GM19372 (cell line): ENCODE measurements at regions not wholly inside any gene's neighbourhood (a gene's known extent, or its start where the extent isn't known, plus 50 kb on each side); places are given as distances from the start of the nearest gene placed in this dataset.
"Not testable (repeated sequence)": the region's sequence is repeated elsewhere in the genome, so short reads cannot be mapped to it uniquely, and the experiment has no call there.

Experiments used
- ATAC-seq: cut with Tn5 transposase; IDR thresholded peaks from one replicate; pipeline ENCODE4 v1.9.1; 2021; ENCODE audit warnings: mild to moderate bottlenecking, low read depth, moderate library complexity; ENCODE audit not compliant: unreplicated experiment

DNA sequence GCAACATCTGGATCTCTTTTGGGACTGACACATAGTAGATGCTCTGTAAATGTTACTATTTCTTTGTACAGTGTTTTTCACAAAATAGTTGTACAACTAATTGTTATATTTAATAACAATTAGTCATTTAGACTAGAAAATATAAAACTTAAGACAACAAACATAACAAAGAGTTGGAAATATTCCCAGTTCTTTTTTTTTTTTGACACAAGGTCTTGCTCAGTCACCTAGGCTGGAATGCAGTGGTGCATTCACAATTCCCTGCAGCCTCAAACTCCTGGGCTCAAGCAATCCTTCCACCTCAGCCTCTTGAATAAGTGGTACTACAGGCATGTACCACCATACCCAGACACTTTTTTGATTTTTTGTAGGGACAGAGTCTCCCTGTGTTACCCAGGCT is 105.8 kb downstream of the UTRN start:
- no peak for ATAC-seq

DNA sequence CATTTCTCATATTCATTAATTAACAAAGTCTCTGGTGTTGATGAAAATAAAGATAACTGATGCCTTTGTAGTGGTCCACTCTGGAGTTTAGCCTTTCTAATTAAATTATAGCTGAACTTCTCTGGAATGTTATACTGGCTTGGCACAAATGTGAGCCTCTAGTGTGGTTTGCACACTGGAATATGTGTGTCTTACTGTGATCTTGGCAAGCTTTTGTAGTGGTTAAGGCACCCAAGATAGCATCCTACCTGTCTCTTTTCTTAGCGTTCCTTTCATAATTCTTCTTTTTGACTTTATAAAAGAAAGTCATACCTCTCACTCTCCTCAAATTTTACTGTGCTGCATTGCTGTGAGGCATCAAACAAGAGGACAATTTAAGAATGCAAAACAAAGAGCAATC is 107.4 kb downstream of the UTRN start:
- no peak for ATAC-seq

GRCh38 chr6:144394210-144394609 is 109.1 kb downstream of the UTRN start:
- no peak for ATAC-seq

DNA sequence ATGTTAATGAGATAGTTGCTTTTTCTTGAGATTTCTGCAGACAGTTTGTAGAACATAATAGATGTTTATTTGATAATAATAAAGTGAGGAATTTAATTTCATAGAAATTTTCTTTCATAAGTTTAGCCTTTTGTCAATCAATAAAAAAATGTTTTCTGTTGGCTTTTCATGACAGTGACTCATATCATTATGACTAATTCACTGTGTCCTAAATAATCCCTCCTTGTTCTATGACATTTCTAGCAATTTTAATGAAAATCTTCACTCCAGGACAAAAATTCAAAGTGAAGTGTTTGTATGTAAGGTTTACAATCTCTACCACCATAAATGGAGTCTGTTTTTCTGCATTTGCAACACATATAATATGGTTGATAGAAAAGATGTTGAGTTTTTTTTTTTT is 109.9 kb downstream of the UTRN start:
- ATAC-seq = no peak

DNA sequence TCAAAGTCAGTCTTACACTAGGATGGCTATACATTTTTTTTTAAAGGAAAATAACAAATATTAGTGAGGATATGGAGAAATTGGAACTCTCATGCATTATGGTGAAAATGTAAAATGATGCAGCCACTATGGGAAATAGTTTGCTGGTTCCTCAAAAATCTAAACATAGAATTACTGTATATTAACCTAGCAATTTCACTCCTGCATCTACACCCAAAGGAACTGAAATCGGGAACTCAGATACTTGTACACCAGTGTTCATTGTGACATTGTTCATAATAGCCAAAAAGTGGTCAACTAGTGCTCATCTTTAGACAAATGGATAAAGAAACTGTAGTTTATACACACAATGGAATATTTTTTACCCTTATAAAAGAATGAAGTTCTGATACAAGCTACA is 110.7 kb downstream of the UTRN start:
- no peak for ATAC-seq

DNA sequence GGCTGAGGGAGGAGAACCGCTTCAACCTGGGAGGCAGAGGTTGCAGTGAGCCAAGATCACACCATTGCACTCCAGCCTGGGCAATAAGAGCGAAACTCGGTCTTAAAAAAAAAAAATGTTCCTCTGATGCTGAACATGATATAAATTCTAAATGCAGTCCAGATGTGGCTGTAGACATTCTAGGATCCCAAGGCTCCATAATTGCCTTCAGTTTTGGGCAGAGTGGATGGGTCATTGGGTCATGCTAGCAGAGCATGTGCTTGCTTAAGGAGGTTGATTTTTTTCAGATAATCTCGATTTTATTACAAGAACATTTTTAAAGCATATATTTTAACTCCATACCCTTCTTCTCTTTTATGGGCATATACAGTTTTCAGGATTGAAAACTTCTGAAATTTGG is 112.0 kb downstream of the UTRN start:
- ATAC-seq = no peak

DNA sequence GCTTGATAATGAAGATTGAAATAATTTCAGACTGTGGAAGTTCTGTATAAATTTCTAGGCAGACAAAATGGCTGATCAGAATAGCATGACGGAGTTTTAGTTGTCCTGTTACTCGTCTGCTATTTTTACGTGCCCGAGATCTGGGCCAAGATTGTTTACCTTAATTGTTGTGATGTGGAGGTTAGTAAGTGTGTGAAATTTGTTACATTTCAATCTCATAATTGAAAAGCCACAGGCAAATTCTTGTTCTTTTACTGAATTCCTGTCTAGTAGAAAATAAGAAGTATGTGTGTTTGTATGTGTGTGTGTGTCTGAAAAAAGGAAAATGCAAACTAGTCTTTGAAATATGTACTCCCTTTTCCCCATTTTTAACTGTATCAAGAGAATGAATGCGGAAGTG is 115.2 kb downstream of the UTRN start:
- no peak for ATAC-seq

DNA sequence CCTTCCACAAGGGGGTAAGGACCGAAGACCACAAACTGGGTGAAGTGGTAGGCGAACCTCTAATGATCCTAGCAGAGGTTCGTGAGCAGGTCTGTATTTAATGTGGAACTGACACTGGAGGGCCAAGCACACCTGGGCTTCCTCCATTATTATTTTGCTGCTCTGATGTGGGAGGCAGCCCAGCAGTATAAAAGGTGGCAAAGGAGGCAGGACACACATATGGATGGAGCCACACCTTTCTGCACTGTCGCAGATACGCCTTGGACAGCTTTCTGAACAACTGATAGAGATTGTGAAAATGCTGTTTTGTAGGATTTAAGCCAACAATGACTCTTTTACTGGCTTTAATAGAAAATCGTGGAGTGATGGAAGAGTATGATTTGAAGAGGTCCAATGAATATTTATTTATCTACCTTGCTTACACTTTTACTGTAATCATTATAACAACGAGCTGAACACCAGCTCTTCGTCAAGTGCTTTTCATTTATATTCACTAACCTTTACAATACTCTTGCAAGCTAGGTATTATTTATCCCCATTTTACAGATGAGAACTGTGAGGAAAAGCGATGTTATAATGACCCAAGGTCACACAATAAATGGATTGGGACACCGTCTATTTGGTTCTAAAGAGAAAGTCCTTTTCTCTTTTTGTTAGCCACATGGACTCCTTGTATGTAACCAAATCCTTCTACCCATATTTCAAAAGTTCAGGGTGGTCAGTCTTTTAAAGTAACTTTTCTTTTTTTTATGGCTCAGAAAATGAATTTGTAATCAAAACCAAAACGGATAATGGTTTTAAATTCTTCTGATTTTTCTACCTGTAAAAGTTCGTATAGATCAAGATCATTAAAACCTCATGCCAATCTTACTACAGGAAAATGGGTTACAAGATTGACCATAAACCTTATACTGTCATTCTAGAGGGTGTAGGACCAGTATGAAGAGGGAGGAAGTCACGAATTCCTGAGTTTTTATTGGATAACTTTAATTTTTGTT is 116.9 kb downstream of the UTRN start:
- no peak for ATAC-seq

DNA sequence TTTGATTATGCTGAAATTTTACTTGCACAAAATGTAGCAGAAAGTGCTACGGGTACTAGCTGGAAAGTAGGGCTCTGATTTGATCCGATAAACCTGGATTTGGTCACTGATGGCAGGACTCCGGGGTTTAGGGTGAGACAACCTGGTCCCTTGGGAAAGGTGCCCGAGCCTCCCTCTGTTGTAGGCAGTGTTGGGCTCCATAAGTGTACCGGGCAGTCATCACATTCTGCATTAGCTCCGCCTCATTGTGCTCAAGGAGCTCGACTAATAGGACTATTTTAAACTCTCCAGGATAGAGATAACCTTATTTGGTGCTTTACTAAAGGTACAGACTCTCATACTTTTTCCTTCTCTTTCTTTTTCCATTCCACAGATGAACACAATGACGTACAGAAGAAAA is 117.6 kb downstream of the UTRN start:
- ATAC-seq = no peak

DNA sequence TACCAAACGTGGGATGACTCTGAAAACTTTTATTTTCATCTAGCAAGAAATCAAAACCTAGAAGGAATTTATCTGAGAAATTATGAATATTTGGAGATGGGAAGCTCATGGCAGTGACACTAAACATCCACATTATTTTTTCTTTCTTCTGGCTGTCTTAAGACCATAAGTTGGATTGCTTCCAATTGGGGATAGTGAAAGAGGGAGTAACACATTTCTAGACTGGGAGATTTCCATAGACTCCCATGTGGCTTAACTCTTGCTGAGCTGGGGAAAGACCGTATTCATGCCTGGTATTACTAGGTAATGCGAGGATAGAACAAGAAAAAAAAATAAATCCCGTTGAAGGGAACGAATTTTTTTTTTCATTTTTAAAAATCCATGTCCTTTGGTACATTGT is 120.0 kb downstream of the UTRN start:
- no peak for ATAC-seq

GRCh38 chr6:144406796-144407195 is 121.7 kb downstream of the UTRN start:
- ATAC-seq = no peak

DNA sequence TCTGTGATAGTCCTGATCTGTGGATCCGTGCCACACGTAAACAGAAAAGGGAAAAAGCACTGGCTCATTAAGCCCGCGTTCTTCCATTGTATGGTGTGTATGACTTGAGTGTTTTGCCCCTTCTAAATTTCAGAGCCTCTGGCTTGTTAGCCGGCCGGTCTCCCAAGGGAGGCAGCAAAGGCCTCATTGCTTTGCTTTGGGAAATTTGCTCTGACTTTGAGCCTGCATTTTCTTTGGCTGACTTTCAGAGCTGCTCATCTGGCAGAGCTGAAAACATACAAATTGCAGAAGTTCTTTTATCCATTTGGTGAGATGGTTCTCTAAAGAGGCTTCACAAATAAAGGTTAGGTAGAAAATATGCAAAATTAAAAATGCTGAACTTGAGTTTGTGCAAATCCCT is 123.0 kb downstream of the UTRN start:
- ATAC-seq = no peak

DNA sequence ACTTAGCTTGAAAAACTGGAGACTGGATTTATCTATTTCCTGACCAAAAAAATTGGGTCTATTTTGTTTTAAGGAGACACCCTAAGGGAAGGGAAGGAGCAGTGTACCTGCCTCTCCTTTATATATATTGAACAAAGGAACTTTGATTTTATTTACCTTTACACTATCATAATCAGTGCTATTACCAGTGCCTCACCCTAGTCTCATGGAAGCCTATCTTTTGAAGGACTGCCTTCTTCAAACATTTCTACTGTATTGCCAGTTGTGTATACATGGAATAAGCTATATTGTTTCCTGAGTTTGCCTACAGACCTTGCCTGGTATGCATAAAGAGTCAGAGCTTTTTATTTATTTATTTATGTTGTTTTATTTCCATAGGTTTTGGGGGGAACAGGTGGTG is 124.9 kb downstream of the UTRN start:
- no peak for ATAC-seq

DNA sequence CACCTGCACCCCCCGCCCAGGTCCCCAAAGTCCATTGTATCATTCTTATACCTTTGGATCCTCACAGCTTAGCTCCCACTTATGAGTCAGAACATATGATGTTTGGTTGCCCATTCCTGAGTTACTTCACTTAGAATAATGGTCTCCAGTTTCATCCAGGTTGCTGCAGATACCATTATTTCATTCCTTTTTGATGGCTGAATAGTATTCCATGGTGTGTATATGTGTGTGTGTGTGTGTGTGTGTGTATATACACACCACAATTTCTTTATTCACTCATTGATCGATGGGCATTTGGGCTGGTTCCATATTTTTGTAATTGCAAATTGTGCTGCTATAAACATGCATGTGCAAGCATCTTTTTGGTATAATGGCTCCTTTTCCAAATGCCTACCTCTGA is 125.4 kb downstream of the UTRN start:
- not testable (repeated sequence) for ATAC-seq

DNA sequence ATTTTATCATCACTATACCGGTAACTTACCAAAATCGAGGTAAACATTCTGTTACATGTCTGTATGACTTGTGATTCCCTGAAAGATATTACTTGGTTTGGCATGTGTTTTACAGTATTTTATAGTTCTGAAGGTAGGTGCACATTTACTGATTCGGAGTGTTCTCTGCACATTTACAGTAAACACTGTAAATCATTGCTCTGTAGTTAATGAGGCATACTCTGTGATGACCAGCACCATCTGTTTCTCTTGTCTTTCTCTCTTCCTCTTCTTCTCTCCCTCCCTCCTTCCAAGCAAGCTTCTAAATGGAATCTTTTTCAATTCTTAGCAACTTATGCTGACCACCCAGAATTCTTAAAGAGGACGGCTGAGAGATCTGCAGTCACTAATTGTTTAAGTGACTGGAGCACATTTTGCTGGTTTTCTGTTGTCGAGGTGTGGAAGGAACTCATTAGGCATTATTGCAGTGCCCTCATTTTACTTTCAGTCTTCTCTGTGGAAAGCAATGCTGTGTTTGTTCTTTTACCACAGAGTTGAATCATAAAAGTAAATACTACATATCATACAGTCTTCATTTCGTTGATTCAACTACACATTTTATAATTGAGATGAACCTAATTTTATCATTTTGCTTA is 126.5 kb downstream of the UTRN start:
- ATAC-seq = no peak

DNA sequence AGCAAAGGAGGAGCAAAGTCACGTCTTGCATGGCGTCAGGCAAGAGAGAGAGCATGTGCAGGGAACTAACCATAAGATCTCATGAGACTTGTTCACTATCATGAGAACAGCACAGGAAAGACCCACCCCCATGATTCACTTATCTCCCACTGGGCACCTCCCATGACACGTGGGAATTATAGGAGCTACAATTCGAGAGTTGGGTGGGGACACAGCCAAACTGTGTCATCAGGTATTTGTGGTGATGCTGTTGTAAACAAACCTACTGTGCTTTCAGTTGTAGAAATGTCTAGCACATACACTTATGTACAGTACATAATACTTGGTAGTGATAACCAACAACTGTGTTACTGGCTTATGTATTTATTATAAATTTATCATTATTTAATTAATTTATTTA is 128.3 kb downstream of the UTRN start:
- ATAC-seq = no peak

DNA sequence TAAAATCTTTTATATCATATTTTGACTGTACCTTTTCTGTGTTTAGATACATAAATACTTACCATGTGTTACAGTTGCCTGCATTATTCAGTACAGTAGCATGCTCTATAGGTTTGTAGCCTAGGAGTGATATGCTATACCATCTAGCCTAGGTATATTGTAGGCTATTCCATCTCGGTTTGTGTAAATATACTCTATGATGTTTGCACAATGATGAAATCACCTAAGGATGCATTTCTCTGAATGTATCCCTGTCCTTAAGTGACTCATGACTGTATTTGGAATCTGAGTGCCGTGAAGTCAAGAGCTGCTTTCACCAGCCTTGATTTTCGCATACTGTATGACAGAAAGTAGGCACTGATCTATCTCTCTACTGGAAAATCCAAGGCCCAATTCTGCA is 129.9 kb downstream of the UTRN start:
- no peak for ATAC-seq

- no peak for ATAC-seq
Measured at GRCh38 chr6:144415835-144416237, 130.7 kb downstream of the UTRN start.

GRCh38 chr6:144416244-144416643 is 131.1 kb downstream of the UTRN start:
- ATAC-seq = no peak

GRCh38 chr6:144416773-144417172 is 131.6 kb downstream of the UTRN start:
- no peak for ATAC-seq

DNA sequence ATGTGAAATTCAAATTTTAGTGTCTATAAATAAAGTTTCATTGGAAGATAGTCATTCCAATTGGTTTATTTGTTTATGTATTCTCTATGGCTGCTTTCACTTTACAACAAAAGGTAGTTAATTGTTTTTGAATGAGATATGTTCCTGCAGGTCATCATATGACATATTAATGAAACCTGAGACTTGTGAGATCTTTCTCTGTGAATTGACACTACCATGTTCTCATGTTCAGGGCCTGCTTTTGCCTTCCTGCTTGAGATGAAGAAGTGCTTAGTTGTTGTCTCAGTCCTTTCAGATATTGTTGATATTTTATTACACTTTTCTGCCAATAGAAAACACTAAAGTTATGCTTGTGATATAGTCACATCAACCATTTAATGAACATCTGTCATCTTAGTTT is 132.5 kb downstream of the UTRN start:
- ATAC-seq = no peak

DNA sequence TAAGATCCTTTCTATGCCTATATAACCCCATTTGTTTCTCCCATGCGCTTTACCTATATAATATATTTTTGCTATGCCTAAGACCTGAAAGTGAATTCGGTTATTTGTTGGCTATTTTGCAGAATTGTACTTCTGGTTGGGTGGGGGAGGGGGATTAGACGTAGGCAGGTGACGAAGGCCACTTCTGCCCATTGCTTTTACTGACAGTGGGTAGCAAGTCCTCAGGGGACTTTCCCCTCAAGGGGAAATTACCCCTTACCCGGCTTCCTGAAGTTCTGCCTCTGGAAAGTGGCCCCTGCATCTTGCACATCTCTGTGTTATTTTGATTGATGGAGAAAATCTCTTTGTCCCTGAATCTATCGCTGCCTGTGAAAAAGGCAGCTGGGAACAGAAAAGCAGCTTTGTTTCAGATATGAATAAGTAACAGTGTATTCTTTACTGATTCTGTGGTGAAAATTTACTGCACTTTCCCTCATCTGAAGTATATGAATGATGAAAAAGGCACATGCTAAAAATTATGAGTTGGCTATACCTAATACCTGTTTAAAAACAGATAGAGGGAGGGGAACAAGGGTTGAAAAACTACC is 133.9 kb downstream of the UTRN start:
- ATAC-seq = no peak
